Left forelimb (tissue), 1 donor: ENCODE measurements at regions not wholly inside any gene's neighbourhood (a gene's known extent, or its start where the extent isn't known, plus 50 kb on each side); places are given as distances from the start of the nearest gene placed in this dataset.

ENCODE experiments used
- DNase-seq: peaks from one replicate; pipeline ENCODE4 v3.0.0-alpha.2; 2018; ENCODE audit warnings: low spot score

DNA sequence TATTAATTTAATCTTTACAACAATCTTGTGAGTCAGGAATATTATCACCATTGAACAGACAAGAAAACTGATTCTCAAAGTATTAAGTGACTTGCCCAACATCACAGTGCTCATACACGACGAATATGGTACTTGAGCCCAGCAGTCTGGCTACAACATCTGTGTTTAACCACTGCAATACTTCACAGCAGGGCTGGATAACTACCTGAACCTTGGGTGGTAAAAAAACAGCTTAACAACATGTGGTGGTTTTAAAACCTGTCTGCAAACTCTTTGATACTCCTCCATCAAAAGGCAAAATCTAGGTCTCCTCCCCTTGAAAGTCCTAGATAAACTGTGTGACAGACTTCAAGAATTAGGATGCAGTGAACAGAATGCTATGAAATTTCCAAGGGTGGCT is 424.6 kb upstream of the CADM1 start:
- no peak for DNase-seq

DNA sequence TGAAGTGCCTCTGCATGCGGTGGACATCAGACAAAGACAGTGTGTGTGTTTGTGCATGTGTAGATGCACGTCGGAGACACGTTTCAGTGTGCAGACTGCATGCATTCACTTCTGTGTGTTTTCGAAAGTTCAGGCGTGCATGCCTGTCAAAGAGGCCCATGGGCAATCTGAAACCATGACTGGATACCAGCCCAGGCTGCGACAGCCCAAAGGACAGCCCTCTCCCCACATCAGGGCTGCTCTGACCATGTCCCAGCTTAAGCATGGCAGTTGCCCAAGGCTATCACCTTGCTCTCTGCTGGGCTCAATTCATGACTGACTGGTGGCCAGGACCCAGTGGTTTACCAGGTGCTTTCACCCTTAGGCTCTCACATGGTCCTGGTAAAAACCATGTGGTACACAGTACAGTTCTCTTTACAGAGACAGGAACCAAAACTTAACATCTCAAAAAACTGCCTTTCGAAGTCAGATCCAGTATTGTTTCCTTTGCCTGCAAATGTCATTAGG is 423.7 kb upstream of the CADM1 start:
- DNase-seq, result no peak

DNA sequence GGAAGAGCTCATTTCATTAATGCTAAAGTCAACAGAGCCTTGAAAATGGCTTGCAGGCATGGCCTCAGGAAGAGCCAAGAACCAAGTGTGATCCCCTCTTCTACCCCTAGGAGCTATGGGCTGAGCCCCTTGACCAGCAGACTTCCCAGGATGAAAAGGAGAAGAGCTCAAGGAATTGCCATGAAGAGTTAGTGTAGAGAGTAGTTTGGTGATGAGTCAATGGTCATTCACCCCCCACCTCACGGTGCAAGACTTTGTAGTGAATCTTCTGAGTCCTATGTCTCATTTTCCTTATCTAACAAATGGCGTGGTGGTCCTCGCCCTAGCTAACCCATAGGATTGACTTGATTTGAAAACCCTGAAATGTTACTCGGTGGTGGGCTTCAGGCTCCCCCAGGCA is 422.4 kb upstream of the CADM1 start:
- DNase-seq, result no peak

DNA sequence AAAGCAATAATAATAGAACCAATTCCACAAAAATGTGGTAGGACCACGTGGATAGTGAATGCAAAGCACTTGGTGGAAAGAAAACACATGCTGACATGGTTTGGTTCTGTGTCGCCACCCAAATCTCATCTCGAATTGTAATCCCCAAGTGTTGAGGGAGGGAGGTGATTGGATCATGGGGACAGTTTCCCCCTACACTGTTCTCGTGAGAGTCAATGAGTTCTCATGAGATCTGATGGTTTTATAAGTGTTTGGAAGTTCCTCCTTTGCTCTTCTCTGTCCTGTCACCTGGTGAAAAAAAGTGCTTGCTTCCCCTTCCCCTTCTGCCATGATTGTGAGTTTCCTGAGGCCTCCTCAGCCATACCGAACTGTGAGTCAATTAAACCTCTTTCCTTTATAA is 421.9 kb upstream of the CADM1 start:
- DNase-seq, result no peak

DNA sequence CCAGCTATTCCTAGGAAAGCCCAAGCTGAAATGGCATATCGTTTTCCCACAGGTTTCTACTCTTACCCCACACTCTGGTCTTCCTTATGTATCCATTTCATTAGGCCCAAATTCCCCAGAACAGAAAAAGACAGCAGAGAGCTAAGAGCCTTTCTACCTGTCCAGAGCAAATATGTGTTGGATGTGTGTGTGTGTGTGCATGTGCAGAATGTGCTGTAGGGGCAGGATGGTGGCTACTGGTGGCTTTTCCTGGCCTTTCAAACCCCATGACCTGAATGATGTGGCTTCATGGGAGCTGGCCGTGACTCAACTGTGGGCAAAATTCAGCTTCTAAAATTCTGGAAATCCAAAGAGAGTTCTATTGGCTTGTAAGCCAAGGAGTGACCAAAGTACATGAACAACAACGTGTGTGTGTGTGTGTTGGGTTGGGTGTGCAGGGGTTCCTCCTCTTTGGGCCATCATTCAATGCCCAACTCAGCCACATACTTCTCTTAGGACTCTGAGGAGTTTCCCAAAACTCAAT is 421.4 kb upstream of the CADM1 start:
- DNase-seq, result no peak

DNA sequence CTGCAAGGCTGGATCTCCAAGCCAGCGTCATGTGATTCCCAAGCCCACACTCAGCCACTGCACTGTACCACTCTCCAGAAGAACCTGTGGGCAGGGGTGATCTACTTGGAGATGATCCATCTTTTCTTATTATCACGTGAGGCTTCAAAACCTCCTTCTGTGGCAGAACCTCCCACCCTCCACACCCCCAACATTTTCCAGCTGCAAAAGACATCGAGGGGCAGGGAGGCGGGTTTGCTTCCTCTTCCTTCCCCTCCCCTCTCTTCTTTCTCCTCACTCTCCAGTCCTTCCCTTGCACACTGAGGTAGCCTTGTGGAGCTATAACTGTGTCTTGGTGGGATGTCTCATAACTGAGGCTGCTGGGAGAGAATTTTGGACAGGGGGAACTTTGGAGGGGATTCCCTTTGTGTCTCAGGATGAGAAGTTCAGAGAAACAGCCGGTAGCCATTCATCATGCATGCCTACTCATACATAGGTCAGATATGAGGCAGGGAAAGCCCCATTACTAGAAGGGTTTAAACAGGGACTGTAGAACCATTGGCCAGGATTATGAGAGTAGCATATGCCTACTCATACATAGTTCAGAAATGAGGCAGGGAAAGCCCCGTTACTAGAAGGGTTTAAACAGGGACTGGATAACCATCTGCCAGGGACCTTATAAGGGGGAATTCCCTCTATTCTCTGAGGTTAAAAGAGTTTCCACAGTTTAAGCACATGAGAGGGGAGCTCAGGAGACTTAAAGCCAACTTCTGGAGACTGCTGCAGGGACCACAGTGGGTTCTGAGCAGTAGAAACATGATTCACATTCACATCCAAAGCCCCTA is 420.7 kb upstream of the CADM1 start:
- no peak for DNase-seq

DNA sequence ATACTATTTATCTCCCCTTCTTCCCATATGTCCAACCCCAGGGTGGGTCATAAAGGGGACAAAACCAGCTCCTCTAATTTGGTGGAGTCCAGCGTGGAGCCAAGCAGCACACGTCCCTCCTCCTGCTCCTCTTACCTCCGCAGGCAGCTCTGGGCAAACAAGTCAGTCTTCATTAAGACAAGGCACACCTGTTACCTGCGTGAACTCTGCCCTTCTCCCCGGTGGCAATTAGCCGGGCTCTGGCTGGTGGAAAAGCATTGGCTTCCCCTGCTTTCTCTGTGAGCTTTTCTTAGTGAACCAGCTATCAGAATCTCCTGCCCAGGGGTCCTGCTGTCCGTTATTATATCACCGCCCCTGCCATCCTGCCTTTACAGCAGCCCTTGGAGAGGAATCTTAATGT is 418.7 kb upstream of the CADM1 start:
- no peak for DNase-seq

DNA sequence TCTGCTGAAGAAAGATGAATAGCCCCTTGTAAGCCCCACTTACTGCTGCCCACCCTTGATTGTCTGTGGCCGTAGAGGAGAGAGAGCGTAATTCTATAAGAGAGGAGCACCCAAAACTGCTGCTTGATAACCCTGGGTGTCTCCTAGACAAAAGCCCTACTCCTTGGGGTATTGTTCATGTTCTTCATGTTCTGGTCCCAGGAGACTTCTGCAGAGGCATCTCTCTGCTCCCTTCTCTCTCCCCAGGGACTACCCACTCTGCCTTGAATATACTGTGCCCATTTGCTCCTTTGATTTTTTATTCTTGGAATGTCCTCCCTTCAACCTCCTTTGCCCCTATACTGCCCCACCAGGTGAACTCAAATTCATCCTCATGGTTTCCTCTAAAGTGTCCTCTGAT is 417.8 kb upstream of the CADM1 start:
- no peak for DNase-seq

DNA sequence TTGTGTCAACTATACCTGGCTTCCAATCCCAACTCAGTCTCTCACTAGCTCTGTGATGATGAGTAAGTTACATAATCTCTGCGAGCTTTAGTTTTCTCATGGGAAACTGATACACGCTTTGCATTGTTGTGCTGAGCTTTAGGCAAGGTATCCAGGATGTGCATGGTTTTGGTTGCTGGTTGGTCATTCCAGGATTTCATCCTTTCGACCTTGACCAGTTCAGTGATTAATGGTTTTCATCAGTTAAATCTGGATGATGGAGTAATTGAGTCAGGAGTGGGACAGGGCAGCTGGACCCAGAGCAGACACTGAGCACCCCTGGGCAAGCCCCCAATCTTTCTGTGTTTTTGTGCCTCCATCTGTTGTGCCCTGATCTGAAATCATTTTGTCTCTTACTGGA is 417.3 kb upstream of the CADM1 start:
- DNase-seq, result no peak

DNA sequence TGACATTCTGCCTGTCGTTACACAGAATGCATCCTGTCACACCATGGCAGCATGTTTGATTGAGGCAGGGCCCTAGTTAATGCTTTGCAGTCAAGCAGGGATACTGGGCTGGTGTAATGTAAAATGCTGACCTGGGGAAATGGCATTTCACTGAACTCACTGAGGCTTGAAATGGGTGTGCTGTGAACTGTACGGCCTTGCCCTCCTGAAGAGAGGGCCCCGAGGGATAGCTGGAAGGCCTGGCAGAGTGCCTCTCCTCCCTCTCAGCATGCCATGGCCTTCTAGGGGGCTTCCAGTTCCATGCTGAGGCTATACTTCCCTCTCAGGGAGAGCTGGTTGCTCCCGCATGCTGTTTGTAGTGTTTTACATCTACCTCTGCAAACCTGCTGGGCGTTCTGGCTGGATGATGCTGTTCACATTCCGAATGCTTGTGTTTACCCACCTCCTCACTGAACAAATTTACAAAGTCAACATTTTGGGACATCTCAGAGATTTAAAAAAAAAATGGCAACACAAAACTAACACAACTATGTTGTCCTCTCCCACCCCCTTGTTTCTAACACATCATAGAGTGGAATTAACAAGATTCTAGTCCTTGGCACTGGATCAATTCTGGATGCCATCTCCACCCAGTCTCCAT is 416.7 kb upstream of the CADM1 start:
- no peak for DNase-seq

DNA sequence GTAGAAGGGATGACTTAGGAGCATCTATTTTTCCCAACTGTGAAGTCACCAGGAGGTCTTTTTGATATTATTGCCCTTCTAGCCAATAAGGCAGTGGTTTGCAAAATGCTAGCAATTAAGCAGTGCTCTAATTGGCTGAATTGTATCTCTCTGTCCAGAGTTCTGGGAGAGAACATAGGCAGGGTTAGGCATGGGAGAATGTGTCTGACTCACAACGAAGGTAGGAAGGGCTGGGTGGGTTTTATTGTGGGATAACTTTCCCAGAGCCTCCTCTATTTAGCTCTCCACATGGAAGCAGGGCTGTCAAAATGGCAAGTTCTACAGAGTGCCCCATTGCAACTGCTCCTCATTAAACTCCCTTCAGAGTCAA is 415.9 kb upstream of the CADM1 start:
- no peak for DNase-seq

DNA sequence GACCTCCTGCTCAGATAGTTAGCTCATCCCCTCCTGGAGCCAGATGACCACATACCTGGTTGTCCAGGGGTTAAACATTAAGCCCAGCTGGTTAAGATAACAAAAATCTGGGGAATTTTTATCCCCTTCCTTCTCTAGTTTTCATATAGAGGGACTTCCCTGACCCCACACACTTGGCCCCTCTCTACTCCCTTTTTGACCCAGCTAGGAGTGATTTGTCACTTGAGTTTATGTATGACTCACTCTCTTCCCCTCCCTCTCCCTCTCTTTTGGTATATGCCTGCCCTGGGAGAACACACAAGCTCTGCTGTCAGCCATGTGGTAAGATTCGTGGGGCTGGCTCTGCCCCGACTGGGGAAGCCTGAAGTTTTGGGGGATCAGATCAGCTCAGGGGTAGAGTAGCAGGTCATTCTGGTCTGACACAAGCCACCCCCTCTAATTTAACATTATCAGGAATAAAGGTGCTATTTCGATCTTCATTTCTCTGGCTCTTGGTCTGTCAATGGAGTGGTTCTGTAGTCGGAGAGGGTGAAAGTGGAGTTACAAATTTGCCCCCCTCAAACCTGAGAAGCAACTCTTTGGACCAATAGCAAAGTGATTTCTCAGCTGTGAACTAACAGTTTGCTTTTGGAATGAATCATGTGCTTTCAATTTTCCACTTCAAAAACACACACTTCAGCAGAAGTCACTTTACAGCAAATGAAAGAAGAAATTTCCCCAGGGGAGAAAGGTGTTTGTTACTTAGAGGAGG is 415.3 kb upstream of the CADM1 start:
- no peak for DNase-seq

DNA sequence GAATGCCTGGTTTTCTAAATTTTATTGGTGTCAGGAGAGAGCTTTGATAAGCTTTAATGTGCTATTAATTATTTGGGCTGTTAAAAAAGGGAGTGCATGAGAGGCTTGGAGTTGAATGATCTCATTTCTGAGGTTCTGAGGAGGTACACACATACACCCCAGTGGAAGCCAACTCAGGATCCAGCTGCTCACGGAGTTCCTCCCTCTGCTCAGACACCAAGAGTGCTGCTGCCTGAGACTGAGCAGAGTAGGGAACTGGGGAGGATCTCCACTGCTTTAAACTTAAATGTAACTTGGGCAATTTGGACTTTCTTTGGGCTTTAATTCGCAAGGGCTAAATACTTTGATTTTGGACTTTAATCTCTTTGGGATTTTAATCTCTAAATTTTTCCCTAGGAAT is 414.4 kb upstream of the CADM1 start:
- DNase-seq, result no peak

DNA sequence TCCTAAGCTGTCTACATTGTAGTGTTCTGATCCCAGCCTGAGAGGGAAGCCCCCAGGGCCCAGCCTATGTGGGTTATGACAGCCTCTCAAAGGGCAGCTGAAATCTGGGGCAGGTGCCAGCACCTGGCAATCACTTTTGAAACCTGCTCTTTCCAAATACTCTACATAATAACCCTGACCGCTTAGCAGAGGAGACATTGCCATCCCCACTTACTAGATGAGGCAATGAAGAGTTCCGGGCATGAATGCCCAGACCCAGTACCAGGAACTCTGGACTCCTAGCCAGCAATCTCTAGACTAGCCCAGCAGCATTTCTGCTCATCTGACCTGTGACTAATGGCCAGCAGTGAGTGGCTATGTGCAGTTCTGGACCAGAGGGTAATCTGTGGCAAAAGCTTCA is 412.4 kb upstream of the CADM1 start:
- no peak for DNase-seq

DNA sequence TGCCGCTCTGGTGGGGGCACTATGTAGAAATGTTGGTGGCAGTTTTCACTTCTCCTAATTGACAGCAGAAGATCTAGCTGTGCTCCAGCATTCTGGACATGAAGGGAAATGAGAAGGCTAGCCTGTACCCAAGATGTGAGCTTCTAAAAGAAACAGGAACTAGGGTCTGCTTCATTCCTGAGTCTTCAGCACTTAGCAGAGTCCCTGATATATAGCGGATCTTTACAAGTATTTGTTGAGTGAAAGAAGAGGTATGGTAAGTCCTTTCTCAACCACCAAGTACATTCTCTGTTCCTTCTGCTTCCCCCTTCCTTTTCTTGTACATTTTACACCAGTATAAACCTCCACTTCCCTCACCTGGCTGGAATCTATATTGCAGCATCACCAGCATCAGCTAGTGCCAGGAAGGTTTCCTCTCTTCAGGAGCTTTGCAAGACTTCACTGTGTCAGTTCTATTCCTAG is 408.3 kb upstream of the CADM1 start:
- no peak for DNase-seq

DNA sequence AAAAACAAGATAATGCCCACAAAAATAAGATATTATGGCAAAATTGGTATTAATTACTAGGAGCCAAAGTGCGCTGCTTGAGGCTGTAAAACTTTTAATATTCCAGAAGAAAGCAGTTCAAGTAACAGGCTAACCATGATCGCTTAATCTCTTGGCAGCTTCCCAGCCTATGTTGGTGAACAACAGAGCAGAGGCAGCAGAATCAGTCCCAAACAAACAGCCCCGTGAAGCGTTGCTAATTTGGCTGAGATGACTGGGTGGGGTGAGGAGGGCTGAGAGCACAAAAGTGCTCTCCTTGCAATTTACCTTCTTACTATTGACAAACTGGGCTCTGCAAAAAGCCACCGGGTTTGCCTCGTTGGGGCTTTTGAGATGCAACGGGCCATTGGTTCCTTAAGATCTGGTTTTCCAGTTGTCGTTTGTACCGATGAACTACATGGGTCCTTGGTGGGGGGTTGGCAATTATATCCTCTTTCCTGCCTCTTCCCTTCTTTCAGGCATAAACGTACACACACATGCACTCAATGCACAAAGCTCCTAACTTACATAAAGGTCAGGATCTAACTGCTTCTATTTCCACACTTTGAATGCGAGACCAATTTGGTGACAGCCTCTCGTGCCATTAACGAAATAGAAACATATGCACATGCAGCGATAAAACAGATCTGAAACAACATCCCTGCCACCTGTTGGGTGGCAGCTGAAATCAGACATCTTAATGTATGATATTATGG is 407.6 kb upstream of the CADM1 start:
- no peak for DNase-seq

DNA sequence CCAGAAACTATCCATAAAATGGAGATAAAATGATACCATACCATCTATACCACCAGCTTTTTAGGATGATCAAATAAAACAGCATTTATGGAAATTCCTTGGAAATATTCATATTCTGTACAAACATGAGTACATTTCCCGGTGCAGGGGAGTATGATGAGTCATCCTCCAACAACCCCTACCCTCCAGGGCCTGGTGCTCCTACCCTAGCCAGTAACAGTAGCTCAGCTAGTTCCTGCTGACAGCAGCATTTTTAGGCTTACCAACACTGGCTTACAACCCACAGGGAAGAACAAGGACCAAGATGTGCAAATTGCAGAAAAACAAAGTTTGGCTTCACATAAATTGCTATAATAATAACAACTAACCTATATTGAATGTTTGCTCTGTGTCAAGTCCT is 406.2 kb upstream of the CADM1 start:
- DNase-seq, result no peak

DNA sequence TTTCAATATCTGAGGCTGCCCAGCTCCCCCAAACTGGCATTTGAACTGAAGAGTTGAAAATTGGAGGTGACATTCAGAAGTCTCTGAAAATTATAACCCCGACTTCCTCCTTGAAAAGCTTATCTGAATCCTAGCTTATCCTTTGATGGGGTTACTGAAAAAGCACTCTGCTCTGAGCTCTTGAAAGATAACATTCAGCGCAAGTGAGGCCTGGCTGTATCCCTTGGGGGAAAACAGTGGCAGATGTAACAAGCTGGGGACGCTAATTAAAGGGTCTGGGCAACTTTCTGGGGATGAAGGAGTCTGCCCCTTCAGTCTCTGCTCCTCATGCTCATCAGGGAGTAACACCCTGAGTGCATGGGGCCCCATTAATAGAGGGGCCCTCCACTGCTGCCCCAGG is 402.0 kb upstream of the CADM1 start:
- DNase-seq, result no peak

DNA sequence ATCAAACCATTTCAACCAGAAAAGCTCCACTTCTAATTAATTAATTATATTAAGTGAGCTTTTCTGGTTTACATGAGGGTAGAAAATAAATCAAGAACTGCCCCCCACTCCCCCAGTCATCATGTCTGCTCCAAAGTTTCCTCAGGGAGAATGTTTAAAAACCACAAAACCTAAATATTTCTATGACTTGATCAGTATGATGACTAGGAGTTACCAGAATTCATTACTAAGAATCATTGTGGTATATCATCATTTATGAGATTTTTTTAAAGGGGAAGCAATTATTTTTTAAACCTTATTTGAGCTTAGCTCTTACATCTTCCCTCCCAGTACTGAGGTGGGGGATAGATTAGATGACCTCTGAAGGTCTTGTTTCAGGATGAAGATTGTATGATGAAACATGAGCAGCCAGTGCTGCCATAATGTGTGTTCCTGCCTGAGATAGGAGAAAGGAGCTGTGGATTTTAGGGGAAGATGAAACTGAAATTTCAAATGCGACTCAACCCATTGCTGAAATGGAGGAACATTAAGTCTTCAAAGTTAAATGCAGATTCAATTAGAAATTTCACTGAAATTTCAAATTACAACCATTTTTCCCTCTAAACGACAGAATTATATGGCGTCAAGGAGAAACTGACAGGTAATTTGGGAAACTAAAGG is 401.3 kb upstream of the CADM1 start:
- no peak for DNase-seq

DNA sequence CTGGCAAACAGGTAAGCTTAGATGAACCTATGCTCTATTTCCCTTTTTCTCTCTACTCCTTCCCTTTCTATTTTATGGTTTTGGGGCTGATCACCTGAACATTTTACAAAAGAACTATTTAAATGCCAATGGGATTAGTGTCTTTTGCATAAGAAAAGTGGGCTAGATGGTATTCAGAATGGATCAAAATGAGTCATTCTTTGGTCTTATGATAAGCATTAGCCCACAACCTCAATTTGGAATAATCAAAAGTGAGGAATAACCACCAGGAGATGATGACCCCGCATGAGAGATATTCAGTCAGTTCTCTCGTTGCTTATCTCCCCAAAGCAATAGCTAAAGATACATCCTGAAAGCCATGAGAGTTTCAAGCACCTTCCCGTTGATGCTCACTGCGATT is 399.0 kb upstream of the CADM1 start:
- DNase-seq, result no peak

DNA sequence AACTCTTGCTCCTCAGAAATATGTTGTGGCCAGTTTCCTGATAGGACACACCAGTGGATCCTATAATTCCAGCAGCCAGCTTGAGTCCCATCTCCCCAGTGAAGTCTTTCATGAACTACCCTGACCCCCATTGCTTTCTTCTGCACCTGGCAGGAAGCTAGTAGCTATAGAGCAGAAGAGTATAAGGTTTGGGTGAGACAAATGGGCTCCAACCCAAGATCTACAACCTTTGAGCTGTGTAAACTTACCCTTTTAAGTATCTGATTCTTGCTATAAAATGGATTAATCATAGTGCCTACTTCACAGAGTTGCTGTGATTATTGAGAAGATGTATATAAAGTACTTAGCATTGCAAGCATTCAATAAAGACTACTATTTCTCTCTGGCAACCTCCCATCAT is 396.9 kb upstream of the CADM1 start:
- no peak for DNase-seq

DNA sequence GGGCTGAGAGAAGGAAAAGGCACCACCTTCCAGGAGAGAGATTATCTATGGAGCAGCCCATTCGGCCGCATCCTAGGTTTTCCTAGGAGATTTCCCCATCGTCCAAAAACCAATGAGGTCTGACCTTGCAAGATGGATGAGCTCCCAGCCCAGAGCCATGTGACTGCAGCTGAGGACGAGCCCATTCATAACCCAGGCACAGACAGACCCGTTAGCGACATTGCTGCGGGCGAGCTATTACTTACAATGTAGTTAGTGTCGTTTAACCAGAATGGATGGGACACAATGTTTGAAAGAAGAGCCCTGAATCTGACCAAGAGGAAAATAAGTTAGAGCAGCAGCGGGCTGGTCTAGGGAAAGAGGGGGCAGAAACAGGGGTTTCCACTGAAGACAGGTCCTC is 395.9 kb upstream of the CADM1 start:
- DNase-seq, result no peak
